ENCODE measurements at regions not wholly inside any gene's neighbourhood (a gene's known extent, or its start where the extent isn't known, plus 50 kb on each side); places are given as distances from the start of the nearest gene placed in this dataset.

DNA sequence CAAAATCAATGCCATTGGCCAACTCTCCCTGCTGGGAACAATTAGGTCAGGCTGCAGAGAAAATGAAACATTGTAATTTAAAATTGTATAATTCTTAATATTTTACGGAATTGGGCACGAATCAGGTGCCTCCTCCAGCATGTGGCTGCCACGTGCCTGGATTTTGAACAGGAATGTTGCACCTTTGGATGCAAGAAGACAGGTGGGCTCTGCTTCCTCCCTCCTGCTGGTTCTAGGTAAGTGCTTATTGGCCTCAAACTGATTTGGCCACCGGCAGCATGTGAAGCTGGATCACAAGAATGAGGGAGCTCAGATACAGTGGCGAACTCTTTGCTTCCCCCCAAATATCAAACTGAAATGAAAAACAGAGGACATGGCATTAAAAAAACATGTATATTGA is 1559.9 kb upstream of the FLRT2 start:
- no peak overlapping the region for H3K4me3 ChIP-seq (ENCODE audit: low read depth, low read length)
- no peaks in the 10 kb centered on the region for H3K9me3 ChIP-seq (ENCODE audit: control insufficient read depth, insufficient read depth, low read depth, low read length)
- no peaks in the 10 kb centered on the region for H3K36me3 ChIP-seq (ENCODE audit: control insufficient read depth in 2 of 2, insufficient read depth in 1 of 2, low read length in 2 of 2)
- no peaks in the 10 kb centered on the region for H3K4me1 ChIP-seq (ENCODE audit: control insufficient read depth, insufficient read depth, low read length)
- no peak overlapping the region for H3K27ac ChIP-seq (ENCODE audit: extremely low read depth, low read depth, low read length)
- CTCF ChIA-PET: interaction anchor here (0.5 kb wide), 1 partner anchor 1642 kb away, joined by 3 read pairs; no protein-coding TSS in a partner anchor
- POLR2A ChIA-PET: no interaction called here
- TF ChIP-seq ZNF23 (tag by site-specific recombination; IDR thresholded peaks at IDR 0.05; ENCODE audit: borderline replicate concordance): no peak
- no peak for TF ChIP-seq ZNF114 (tag by site-specific recombination; IDR thresholded peaks at IDR 0.05)
- TF ChIP-seq WT1 (tag by site-specific recombination; IDR thresholded peaks at IDR 0.05): no peak

GRCh38 chr14:83972631-83973030 is 1557.3 kb upstream of the FLRT2 start:
- no peak overlapping the region for H3K4me3 ChIP-seq (ENCODE audit: low read depth, low read length)
- H3K36me3 ChIP-seq (ENCODE audit: control insufficient read depth in 2 of 2, insufficient read depth in 1 of 2, low read length in 2 of 2): no peaks in the 10 kb centered on the region
- H3K9me3 ChIP-seq (ENCODE audit: control insufficient read depth, insufficient read depth, low read depth, low read length): no peaks in the 10 kb centered on the region
- 0 out of 2 replicates have a peak, but pooled peaks cover 3% of the 10 kb centered on the region for H3K4me1 ChIP-seq (ENCODE audit: control insufficient read depth, insufficient read depth, low read length)
- no peak overlapping the region for H3K27ac ChIP-seq (ENCODE audit: extremely low read depth, low read depth, low read length)
- ChIA-PET CTCF (no interaction called here), POLR2A (no interaction called here)
- no peak for TF ChIP-seq KLF1 (tag by site-specific recombination; IDR thresholded peaks at IDR 0.05)
- no peak for TF ChIP-seq ZNF549 (tag by site-specific recombination; IDR thresholded peaks at IDR 0.05)
- no peak for TF ChIP-seq ZNF521 (tag by site-specific recombination; IDR thresholded peaks at IDR 0.05)
- no peak for TF ChIP-seq ZNF132 (tag by site-specific recombination; IDR thresholded peaks at IDR 0.05; ENCODE audit: borderline replicate concordance)
- TF ChIP-seq ZNF174 (tag by site-specific recombination; IDR thresholded peaks at IDR 0.05): no peak
- no peak for TF ChIP-seq ZSCAN5A (tag by site-specific recombination; IDR thresholded peaks at IDR 0.05)
- no peak for TF ChIP-seq ZBTB1 (tag by site-specific recombination; IDR thresholded peaks at IDR 0.05)

DNA sequence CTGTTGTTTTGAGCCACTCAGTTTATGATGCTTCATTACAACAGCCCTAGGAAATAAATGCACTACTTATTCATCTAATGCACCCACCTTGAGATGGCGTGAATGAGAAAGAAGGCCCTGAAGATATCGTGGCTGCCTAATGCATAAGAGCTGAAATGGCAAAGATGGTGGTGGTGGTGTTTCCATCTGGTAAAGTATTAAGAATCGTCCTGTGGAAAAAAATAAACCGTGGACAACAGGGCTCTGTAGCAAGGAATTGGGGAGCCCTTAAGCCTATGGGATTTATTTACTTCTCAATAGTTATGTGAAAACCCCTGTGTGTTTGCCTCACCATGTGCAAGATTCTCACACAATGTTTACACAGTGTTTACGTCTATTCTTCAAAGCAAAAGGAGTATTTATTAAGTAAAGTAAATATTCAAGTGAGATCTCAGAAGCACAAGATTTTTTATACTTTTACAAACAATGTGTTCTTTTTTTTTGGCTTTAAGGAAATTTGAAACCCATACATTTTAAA is 1555.2 kb upstream of the FLRT2 start:
- Histone ChIP-seq H3K9me3 (ENCODE audit: control insufficient read depth, insufficient read depth, low read depth, low read length) (no peaks in the 10 kb centered on the region), H3K27ac (ENCODE audit: extremely low read depth, low read depth, low read length) (no peak overlapping the region), H3K4me1 (ENCODE audit: control insufficient read depth, insufficient read depth, low read length) (0 out of 2 replicates have a peak, but pooled peaks cover 3% of the 10 kb centered on the region), H3K4me3 (ENCODE audit: low read depth, low read length) (no peak overlapping the region), H3K36me3 (ENCODE audit: control insufficient read depth in 2 of 2, insufficient read depth in 1 of 2, low read length in 2 of 2) (no peaks in the 10 kb centered on the region)
- TF ChIP-seq ZNF211 (tag by site-specific recombination; IDR thresholded peaks at IDR 0.05; ENCODE audit: low read depth) (no peak), ZBTB26 (tag by site-specific recombination; optimal IDR thresholded peaks at IDR 0.05) (no peak), ZNF140 (tag by site-specific recombination; IDR thresholded peaks at IDR 0.05) (no peak), ZNF423 (tag by site-specific recombination; IDR thresholded peaks at IDR 0.05) (no peak), ZFP3 (tag by site-specific recombination; IDR thresholded peaks at IDR 0.05; ENCODE audit: low read depth) (no peak), ZNF623 (tag by site-specific recombination; IDR thresholded peaks at IDR 0.05) (no peak), MEIS1 (CRISPR knock-in tag; IDR thresholded peaks at IDR 0.05; ENCODE audit: borderline replicate concordance) (no peak), ZNF416 (tag by site-specific recombination; IDR thresholded peaks at IDR 0.05) (no peak), INSM2 (tag by site-specific recombination; IDR thresholded peaks at IDR 0.05) (no peak), BCL6B (tag by site-specific recombination; IDR thresholded peaks at IDR 0.05) (no peak), ZNF214 (tag by site-specific recombination; IDR thresholded peaks at IDR 0.05; ENCODE audit: borderline replicate concordance) (no peak), WT1 (tag by site-specific recombination; IDR thresholded peaks at IDR 0.05) (no peak), ZNF311 (tag by site-specific recombination; IDR thresholded peaks at IDR 0.05; ENCODE audit: borderline replicate concordance) (no peak)
- CTCF ChIA-PET: no interaction called here
- POLR2A ChIA-PET: no interaction called here
